K562 (cell line): ENCODE measurements at regions not wholly inside any gene's neighbourhood (a gene's known extent, or its start where the extent isn't known, plus 50 kb on each side); places are given as distances from the start of the nearest gene placed in this dataset.

Experiments
- ATAC-seq: fragments of 200-7000 bp; cut with Tn5 transposase; 3 replicates; pipeline ENCODE4 v1.9.1; 2020; ENCODE audit warnings: moderate library complexity
- BruUV-seq: library from RNA; stranded (reverse); fragments of 400-500 nt; replicated peaks from 2 replicates; lab custom pipeline; 2021; lab: Mats Ljungman, UMichigan
- CTCF ChIA-PET: fragments of 300-600 bp; formaldehyde crosslinking; extraction: SDS; loops from one replicate; lab custom pipeline; 2021; ENCODE audit warnings: low intra/inter-chr PET ratio; lab: Yijun Ruan, JAX
- POLR2A ChIA-PET: fragments of 300-600, 350-650 bp; sonication (Branson Sonifier 250); formaldehyde crosslinking; extraction: SDS; loops from one replicate; lab custom pipeline; 2021; ENCODE audit warnings: antibody characterized with exemption, inconsistent platforms; lab: Yijun Ruan, JAX
- DNase-seq, 4 experiments: peaks; one replicate each; pipeline versions ENCODE4 v3.0.0 to v3.0.0-alpha.2; 2011 to 2018; ENCODE audit warnings: low spot score in 3 of 4, mixed read lengths in 3 of 4; ENCODE audit errors: extremely low read depth in 1 of 4
- FAIRE-seq: peaks from 2 replicates; lab custom pipeline; 2011; peaks lifted over from hg19 to GRCh38; lab: Jason Lieb, UNC
- H2AFZ ChIP-seq: 2 replicates; pipeline ENCODE4 v1.6.0; 2011; ENCODE audit warnings: low read depth, low read length, control low read depth, inconsistent platforms
- H3K27ac ChIP-seq: fragments of 200-600 bp; 3 replicates; pipeline ENCODE4 v1.8.0; 2011; ENCODE audit warnings: low read depth, mild to moderate bottlenecking, control low read depth, inconsistent platforms, low read length, moderate library complexity, mixed read lengths; ENCODE audit errors: extremely low read depth
- H3K27me3 ChIP-seq, 2 experiments: fragments of 300-600 bp in 1 of 2; 2 replicates in 1 of 2; 3 replicates in 1 of 2; pipeline versions ENCODE4 v1.6.0 to v1.8.0; 2011; ENCODE audit warnings: inconsistent platforms in 2 of 2, low read length in 2 of 2, mild to moderate bottlenecking in 1 of 2, mixed read lengths in 1 of 2, moderate library complexity in 1 of 2; ENCODE audit not compliant: control insufficient read depth in 2 of 2, insufficient read depth in 2 of 2
- H3K36me3 ChIP-seq: fragments of 300-600 bp; 3 replicates; pipeline ENCODE4 v1.8.0; 2011; ENCODE audit warnings: mild to moderate bottlenecking, low read length, inconsistent platforms; ENCODE audit not compliant: control insufficient read depth, insufficient read depth
- H3K4me1 ChIP-seq, 2 experiments: fragments of 200-600 bp in 1 of 2; replicated peaks in 1 of 2; 2 replicates in 1 of 2; 3 replicates in 1 of 2; pipeline versions ENCODE4 v1.5.1 to v1.8.0; 2011; ENCODE audit warnings: inconsistent platforms in 2 of 2, low read length in 2 of 2, mild to moderate bottlenecking in 1 of 2, mixed read lengths in 1 of 2, moderate library complexity in 1 of 2; ENCODE audit not compliant: control insufficient read depth in 2 of 2, insufficient read depth in 2 of 2
- H3K4me2 ChIP-seq: 2 replicates; pipeline ENCODE4 v1.6.1; 2011; ENCODE audit warnings: low read length, control low read depth, inconsistent platforms, mixed read lengths; ENCODE audit not compliant: insufficient read depth
- H3K4me3 ChIP-seq: fragments of 200-600 bp; sonication (generic), shearing (Covaris generic); 2 replicates; pipeline ENCODE4 v1.5.1; 2016; ENCODE audit warnings: control low read depth, inconsistent platforms
- H3K79me2 ChIP-seq: fragments of 200-600 bp; 3 replicates; pipeline ENCODE4 v1.8.0; 2011; ENCODE audit warnings: low read length, inconsistent platforms; ENCODE audit not compliant: control insufficient read depth, insufficient read depth
- H3K9ac ChIP-seq, 2 experiments: 2 replicates each; pipeline versions ENCODE4 v1.6.0 to v1.6.1; 2011; ENCODE audit warnings: low read depth in 2 of 2, low read length in 2 of 2, control low read depth in 1 of 2, inconsistent platforms in 1 of 2, mild to moderate bottlenecking in 1 of 2, mixed read lengths in 1 of 2; ENCODE audit not compliant: insufficient read depth in 1 of 2
- H3K9me1 ChIP-seq: one replicate; pipeline ENCODE4 v1.6.0; 2011; ENCODE audit warnings: inconsistent platforms, mild to moderate bottlenecking, low read length, moderate library complexity; ENCODE audit not compliant: control insufficient read depth, insufficient read depth
- H3K9me3 ChIP-seq: replicated peaks from 2 replicates; pipeline ENCODE4 v1.5.1; 2011; ENCODE audit warnings: low read depth, low read length, inconsistent platforms; ENCODE audit not compliant: control insufficient read depth, insufficient read depth
- H4K20me1 ChIP-seq: replicated peaks from 2 replicates; pipeline ENCODE4 v1.6.1; 2011; ENCODE audit warnings: low read length, inconsistent platforms, mixed read lengths; ENCODE audit not compliant: control insufficient read depth, insufficient read depth
- ADNP ChIP-seq: fragments of 200-800 bp; sonication (Bioruptor generic); IDR thresholded peaks from 2 replicates; pipeline ENCODE4 v1.6.1; 2016; ENCODE audit warnings: missing genetic modification characterization, missing compliant biosample characterization
- ATF4 ChIP-seq: fragments of 450-650 bp; formaldehyde crosslinking; IDR thresholded peaks from 2 replicates; pipeline ENCODE4 v1.4.0; 2022; ENCODE audit warnings: mild to moderate bottlenecking, moderate library complexity
- BACH1 ChIP-seq: fragments of 200-800 bp; sonication (Bioruptor generic); IDR thresholded peaks from 2 replicates; pipeline ENCODE4 v1.6.1; 2016; ENCODE audit warnings: missing genetic modification characterization, missing compliant biosample characterization
- CEBPB ChIP-seq: fragments of 450-650 bp; IDR thresholded peaks from 2 replicates; pipeline ENCODE4 v1.6.1; 2016; ENCODE audit warnings: missing genetic modification characterization, missing compliant biosample characterization
- CGGBP1 ChIP-seq: fragments of 250-450 bp; sonication (Bioruptor Pico); IDR thresholded peaks from 2 replicates; pipeline ENCODE4 v1.9.0; 2021; ENCODE audit warnings: mild to moderate bottlenecking
- CSDE1 ChIP-seq, 2 experiments: fragments of 450-650 bp; IDR thresholded peaks; 2 replicates each; pipeline ENCODE4 v1.6.1; 2016; ENCODE audit warnings: mild to moderate bottlenecking in 1 of 2
- E2F8 ChIP-seq: fragments of 450-650 bp; IDR thresholded peaks from 2 replicates; pipeline ENCODE4 v1.7.1; 2018; ENCODE audit warnings: mild to moderate bottlenecking, low read depth; ENCODE audit not compliant: partially characterized antibody
- E4F1 ChIP-seq: fragments of 250-450 bp; sonication (Bioruptor Pico); IDR thresholded peaks from 2 replicates; pipeline ENCODE4 v1.5.0; 2021; ENCODE audit warnings: mild to moderate bottlenecking, borderline replicate concordance
- FOXM1 ChIP-seq, 2 experiments: fragments of 450-650 bp in 1 of 2; sonication (generic) in 1 of 2; formaldehyde crosslinking in 1 of 2; IDR thresholded peaks; 2 replicates each; pipeline versions ENCODE4 v1.6.1 to v1.9.0; 2017 to 2022; ENCODE audit warnings: low read depth in 2 of 2, mild to moderate bottlenecking in 2 of 2, missing genetic modification reagents in 1 of 2, moderate library complexity in 1 of 2
- POU5F1 ChIP-seq: fragments of 150-350 bp; IDR thresholded peaks from 2 replicates; pipeline ENCODE4 v1.6.1; 2014; ENCODE audit warnings: borderline replicate concordance, low read length, low read depth, mild to moderate bottlenecking; ENCODE audit not compliant: partially characterized antibody
- SUPT5H ChIP-seq: fragments of 450-650 bp; IDR thresholded peaks from 2 replicates; pipeline ENCODE4 v1.6.1; 2016
- TBL1XR1 ChIP-seq, 2 experiments: IDR thresholded peaks; 2 replicates each; pipeline ENCODE4 v1.6.1; 2012; ENCODE audit warnings: improper control_type of control experiment in 2 of 2, low read length in 2 of 2, mild to moderate bottlenecking in 1 of 2
- TFAM ChIP-seq: fragments of 250-450 bp; sonication (Bioruptor Pico); conservative IDR thresholded peaks from 2 replicates; pipeline ENCODE4 v1.5.0; 2021; ENCODE audit warnings: mild to moderate bottlenecking, moderate library complexity
- TRIM28 ChIP-seq: fragments of 450-650 bp; IDR thresholded peaks from 2 replicates; pipeline ENCODE4 v1.6.1; 2017
- ZFP1 ChIP-seq: fragments of 450-650 bp; formaldehyde crosslinking; IDR thresholded peaks from 2 replicates; pipeline ENCODE4 v1.4.0; 2020; ENCODE audit warnings: mild to moderate bottlenecking, mixed read lengths
- ZKSCAN1 ChIP-seq: fragments of 150-350 bp; IDR thresholded peaks from 2 replicates; pipeline ENCODE4 v1.6.1; 2016; ENCODE audit warnings: low read depth, low read length
- in situ Hi-C: fragments of 300-500 bp; cut with MboI; formaldehyde crosslinking; loops from 4 replicates; pipeline ENCODE4 v1.15.0; 2018; ENCODE audit warnings: inconsistent platforms, mixed read lengths
- intact Hi-C: fragments of 100-400 bp; cut with micrococcal nuclease; formaldehyde crosslinking; loops from 2 replicates; pipeline ENCODE4 v1.14.2; 2022

- in situ Hi-C loops = no loop called here
- CTCF ChIA-PET = no interaction called here
Measured at GRCh38 chr7:136308230-136308629, 331.1 kb upstream of the MTPN start.

More at GRCh38 chr7:136308230-136308629, 331.1 kb upstream of the MTPN start:
- H3K27me3 ChIP-seq = no peaks in the 10 kb centered on the region
- H3K9me3 ChIP-seq = no peaks in the 10 kb centered on the region; the same call in 1 of the 2 replicates
- no peak overlapping the region for H3K4me3 ChIP-seq
- H3K27ac ChIP-seq = no peak overlapping the region
- TF ChIP-seq BACH1 (tag) = no peak
- TF ChIP-seq FOXM1 (IDR thresholded peaks at IDR 0.05; ENCODE audit: low read depth) = no peak
- no peak for TF ChIP-seq FOXM1 (CRISPR knock-in tag; IDR thresholded peaks at IDR 0.05; ENCODE audit: low read depth)
- TF ChIP-seq E2F8 = no peak
- TF ChIP-seq SUPT5H = no peak
- TF ChIP-seq CEBPB (tag) = no peak
- TF ChIP-seq TRIM28 = peak; percentile 70; the same call in 1 of the 2 replicates
- peak; percentile 94 for TF ChIP-seq ZFP1 (CRISPR knock-in tag)
- no peak for TF ChIP-seq CGGBP1
- no peak for TF ChIP-seq CSDE1 (IDR thresholded peaks at IDR 0.05)
- no peak for TF ChIP-seq E4F1
- no peak for TF ChIP-seq ATF4 (CRISPR knock-in tag)
- no peak for TF ChIP-seq ADNP
- no peak for TF ChIP-seq ZKSCAN1
- no peak for TF ChIP-seq TBL1XR1 (IDR thresholded peaks at IDR 0.05; ENCODE audit: low read length in 2 of 2)
- no peak for TF ChIP-seq TFAM (CRISPR knock-in tag)
- no peak for TF ChIP-seq POU5F1
- no peaks in the 10 kb centered on the region for H3K4me1 ChIP-seq
- POLR2A ChIA-PET = no interaction called here
- ATAC-seq = no peak
- no peak for DNase-seq
- no peak for FAIRE-seq
- intact Hi-C loops = no loop called here
- H2AFZ ChIP-seq = no peak overlapping the region
- no peaks in the 10 kb centered on the region for H4K20me1 ChIP-seq
- no peaks in the 10 kb centered on the region for H3K9me1 ChIP-seq
- BruUV-seq = no TSS peak
- no peak overlapping the region for H3K9ac ChIP-seq
- no peaks in the 10 kb centered on the region for H3K79me2 ChIP-seq
- no peak overlapping the region for H3K4me2 ChIP-seq
- H3K36me3 ChIP-seq = no peaks in the 10 kb centered on the region
